Mammary epithelial cell (primary cell): ENCODE measurements at regions not wholly inside any gene's neighbourhood (a gene's known extent, or its start where the extent isn't known, plus 50 kb on each side); places are given as distances from the start of the nearest gene placed in this dataset.

Experiments used
- EZH2 ChIP-seq: IDR thresholded peaks from 2 replicates; pipeline ENCODE4 v1.6.1; 2012; ENCODE audit warnings: low read length, inconsistent platforms, borderline replicate concordance
- TF ChIP-seq, protein P1 (sequence below), 2 donors: IDR thresholded peaks in 1 of 2; conservative IDR thresholded peaks in 1 of 2; 2 replicates each; pipeline ENCODE4 v1.5.1; 2011 to 2012; ENCODE audit warnings: inconsistent platforms in 2 of 2, low read length in 2 of 2, mild to moderate bottlenecking in 2 of 2, control low read depth in 1 of 2, low read depth in 1 of 2; ENCODE audit not compliant: insufficient read depth in 1 of 2; ENCODE audit errors: extremely low read depth in 1 of 2

DNA sequence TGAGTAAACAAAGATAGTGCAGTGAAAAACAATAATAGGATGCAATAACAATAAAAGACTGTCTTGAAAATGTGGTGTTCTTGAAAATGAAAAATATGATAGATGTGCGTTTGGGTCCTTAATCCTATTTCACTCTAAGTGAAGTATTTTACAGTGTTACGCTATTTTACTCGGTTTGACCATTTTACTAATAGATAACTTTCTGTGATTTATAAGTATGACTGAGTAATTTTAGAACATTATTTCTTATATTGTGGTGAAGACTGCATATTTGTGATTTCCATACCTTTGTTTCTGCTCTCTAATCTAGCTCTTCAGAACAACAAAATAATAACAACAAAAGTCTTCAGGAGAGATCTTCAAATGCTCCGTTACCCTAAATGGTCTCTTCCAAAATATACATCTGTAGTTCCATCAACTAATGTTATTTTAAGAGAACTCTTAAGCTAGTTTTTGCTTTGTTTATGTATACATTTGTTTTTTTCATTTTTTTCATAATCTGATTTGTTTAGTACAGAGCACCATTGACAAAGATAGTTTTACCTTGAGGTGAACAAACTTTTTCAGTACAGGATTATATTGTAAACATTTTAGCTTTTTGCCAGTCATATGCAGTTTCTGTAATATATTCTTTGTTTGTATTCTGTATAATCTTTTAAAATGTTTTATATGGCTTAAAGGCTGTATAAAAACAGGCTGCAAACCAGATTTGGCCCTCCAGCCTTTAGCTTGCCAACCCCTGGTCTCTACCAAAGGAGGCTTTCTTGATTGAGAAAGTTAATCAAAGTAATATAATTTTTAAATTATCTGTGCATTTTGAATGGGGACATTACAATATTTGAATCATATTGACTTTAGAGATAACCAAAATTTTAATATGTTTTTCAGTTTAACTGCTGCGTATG lies 1572.7 kb upstream of the PRR20A start:
- TF ChIP-seq, protein P1, sequence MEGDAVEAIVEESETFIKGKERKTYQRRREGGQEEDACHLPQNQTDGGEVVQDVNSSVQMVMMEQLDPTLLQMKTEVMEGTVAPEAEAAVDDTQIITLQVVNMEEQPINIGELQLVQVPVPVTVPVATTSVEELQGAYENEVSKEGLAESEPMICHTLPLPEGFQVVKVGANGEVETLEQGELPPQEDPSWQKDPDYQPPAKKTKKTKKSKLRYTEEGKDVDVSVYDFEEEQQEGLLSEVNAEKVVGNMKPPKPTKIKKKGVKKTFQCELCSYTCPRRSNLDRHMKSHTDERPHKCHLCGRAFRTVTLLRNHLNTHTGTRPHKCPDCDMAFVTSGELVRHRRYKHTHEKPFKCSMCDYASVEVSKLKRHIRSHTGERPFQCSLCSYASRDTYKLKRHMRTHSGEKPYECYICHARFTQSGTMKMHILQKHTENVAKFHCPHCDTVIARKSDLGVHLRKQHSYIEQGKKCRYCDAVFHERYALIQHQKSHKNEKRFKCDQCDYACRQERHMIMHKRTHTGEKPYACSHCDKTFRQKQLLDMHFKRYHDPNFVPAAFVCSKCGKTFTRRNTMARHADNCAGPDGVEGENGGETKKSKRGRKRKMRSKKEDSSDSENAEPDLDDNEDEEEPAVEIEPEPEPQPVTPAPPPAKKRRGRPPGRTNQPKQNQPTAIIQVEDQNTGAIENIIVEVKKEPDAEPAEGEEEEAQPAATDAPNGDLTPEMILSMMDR (conservative IDR thresholded peaks at IDR 0.05 in 1 of 2, IDR thresholded peaks at IDR 0.05 in 1 of 2; ENCODE audit: extremely low read depth in 1 of 2, insufficient read depth in 1 of 2, low read depth in 1 of 2, low read length in 2 of 2) = no peak
- TF ChIP-seq EZH2 = no peak
